ENCODE measurements at regions not wholly inside any gene's neighbourhood (a gene's known extent, or its start where the extent isn't known, plus 50 kb on each side); places are given as distances from the start of the nearest gene placed in this dataset.

- TF ChIP-seq CTCF (IDR thresholded peaks at IDR 0.05) (no peak), POLR2A (IDR thresholded peaks at IDR 0.05) (no peak)
These were observed 103.1 kb upstream of the NR4A3 start for GRCh38 chr9:99718631-99719030.

Data from upper lobe of left lung (tissue), 4 donors.